ENCODE measurements at regions not wholly inside any gene's neighbourhood (a gene's known extent, or its start where the extent isn't known, plus 50 kb on each side); places are given as distances from the start of the nearest gene placed in this dataset.
A peak's percentile ranks its signal among the peaks of the same experiment; 100 is the strongest.

- no peak for DNase-seq (ENCODE audit: low spot score)
These were observed 119.8 kb downstream of the TENT4A start for GRCh38 chr5:6832994-6833393.

DNA sequence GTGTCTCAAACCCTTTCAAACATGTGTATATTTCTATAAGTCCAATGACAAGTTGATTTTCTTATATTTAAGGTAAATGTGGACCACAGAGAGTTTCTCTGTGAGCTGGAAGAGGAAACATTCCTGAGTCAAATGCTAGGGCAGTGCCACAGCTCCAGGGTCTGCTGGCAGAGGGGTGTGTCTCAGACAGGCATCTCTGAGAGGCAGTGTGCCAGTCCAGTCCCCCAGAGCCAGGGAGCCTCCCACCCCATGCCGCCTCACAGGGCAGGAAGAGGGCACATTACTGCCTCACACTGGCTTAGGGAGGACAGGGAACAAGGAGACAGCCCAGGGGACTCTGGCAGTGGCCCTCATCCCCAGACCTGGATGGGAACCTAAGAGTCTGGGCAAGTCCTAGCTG lies 120.2 kb downstream of the TENT4A start:
- DNase-seq (ENCODE audit: low spot score) = no peak

GRCh38 chr5:6837095-6837494 lies 123.9 kb downstream of the TENT4A start:
- DNase-seq (ENCODE audit: low spot score) = no peak

DNA sequence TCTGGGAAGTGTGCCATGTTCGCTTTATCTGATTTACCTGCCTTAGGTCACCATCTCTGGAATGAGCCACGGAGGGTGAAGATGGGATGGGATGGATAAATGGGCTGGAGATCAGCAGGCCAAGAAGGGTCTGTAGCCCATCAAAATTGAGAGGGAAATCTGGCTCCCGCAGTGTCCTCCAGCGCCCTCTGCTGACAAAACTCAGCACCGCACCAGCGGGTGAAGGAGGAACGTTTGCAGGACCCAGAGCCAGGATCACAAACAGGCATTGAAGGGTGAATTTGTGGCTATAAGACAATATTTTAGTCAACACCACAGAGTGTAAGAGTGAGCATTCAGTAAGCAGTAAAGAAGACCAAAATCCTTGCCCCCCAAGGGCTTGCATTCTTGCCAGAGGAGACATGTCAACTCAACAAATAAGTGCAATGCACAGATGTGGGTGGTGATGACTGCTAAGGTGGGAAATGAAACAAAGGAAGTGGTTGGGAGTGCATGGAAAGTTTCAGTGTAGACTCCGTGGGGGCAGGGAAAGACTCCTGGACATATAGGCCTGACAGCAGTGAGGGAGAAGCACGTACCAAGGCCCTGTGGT lies 124.4 kb downstream of the TENT4A start:
- DNase-seq (ENCODE audit: low spot score) = no peak

DNA sequence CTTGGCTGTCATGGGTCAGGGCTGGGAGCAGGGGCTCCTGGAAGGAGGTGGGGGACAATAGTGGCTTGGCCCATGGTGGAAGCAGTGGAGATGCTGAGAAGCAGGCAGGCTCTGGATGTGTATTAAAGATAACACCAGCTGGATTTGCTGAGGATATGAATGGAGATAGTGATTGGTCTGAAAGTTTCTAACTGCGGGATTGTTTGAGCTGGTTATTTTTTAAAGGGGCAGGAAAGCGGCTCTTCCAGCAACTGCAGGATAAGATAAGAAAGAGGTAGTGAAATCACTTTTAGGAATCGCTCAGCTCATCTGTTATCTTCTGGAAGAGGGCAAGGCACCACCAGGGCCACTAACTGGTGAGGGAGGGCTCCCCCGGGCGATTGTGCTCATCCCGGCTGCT lies 125.5 kb downstream of the TENT4A start:
- no peak for DNase-seq (ENCODE audit: low spot score)

GRCh38 chr5:6840136-6840793 lies 127.0 kb downstream of the TENT4A start:
- no peak for DNase-seq (ENCODE audit: low spot score)

DNA sequence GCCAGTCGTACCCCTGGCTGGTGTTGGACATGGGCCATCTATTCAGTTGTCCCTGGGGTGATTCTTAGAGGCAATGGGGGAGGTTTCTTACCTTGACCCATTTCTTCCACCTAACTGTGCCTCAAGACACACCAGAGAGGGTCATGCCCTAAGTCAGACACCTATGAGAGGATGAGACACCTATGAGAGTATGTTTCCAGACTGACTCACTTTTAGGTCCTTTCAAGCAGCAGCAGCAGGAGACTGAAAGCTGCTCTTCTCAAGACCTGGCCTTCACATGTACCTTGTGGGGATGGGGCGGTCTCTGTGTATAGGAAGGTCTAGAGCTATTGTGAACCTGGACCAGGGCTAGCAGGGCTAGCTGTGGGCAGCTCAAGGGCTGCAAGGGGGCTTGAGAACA lies 130.1 kb downstream of the TENT4A start:
- no peak for DNase-seq (ENCODE audit: low spot score)

DNA sequence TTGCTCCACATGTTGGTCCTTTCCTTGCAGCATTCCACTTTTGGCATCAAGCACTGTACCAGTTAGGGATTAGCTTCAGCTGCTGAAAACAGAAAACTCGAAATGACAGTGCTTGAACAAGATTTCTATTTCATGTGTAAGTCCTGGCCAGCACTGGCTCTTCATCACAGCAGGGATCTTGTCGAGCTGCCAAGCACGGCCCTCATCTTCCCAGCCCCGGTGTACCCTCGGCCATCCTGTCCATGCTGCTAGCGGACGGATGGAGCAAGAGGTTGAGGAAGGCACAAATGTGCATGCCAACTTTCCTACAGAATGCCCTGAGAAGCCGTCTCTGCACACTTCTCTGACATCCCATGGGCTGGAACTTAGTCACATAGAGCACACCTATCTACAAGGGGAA lies 130.6 kb downstream of the TENT4A start:
- DNase-seq (ENCODE audit: low spot score) = no peak

GRCh38 chr5:6845856-6846255 lies 132.6 kb downstream of the TENT4A start:
- DNase-seq (ENCODE audit: low spot score) = no peak

DNA sequence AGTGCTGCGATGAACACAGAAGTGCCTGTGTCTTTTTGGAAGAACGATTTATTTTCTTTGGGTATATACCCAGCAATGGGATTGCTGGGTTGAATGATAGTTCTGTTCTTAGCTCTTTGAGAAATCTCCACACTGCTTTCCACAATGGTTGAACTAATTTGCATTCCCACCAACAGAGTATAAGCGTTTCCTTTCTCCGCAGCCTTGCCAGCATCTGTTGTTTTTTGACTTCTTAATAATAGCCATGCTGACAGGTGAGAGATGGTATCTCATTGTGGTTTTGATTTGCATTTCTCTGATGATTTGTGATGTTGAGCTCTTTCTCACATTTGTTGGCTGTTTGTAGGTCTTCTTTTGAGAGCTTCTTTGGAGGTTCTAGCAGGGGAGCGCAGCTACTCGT lies 134.6 kb downstream of the TENT4A start:
- no peak for DNase-seq (ENCODE audit: low spot score)

- DNase-seq (ENCODE audit: low spot score) = peak; percentile 51
These were observed 136.3 kb downstream of the TENT4A start for GRCh38 chr5:6849316-6850105.

- DNase-seq (ENCODE audit: low spot score) = no peak
These were observed 136.8 kb downstream of the TENT4A start for GRCh38 chr5:6850106-6850432.

DNA sequence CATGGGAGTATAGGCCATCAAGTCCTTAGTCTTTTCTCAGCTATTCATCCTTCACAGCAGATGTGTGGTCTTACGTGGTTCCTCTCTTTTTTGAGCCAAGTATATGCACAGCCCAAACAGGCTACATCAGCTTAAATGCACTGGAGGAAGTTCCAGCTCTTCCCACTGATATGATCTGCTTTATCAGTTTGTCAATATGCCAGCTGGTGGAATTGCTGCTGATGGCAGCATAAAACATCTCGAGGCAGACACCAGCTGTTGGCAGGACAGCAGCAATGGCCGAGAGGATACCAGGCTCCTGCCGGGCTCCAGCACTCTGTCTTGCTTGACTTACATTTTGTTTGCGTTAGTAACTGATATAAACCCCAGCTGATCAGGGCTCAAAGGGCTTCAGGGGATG lies 143.4 kb downstream of the TENT4A start:
- DNase-seq (ENCODE audit: low spot score) = no peak

DNA sequence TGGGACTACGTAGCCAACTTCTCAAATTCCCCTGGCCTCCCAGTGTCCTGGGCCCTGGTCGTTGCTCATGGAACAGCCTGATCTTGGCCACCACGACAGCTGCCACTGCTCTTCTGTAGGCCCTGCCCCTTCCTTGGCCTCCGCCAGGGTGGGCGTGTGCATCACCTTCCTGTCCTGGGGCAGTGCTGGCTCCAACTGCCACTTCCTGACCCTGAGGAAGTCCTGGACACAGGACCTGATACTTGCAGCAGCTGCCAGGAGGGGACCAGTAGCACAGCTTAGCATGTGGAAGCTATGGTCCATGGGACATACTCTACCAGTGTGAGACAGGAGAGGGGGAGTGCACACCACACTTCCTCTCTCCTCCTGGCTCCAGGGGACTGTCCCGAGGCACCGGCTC lies 145.2 kb downstream of the TENT4A start:
- no peak for DNase-seq (ENCODE audit: low spot score)

- no peak for DNase-seq (ENCODE audit: low spot score)
These were observed 145.8 kb downstream of the TENT4A start for GRCh38 chr5:6859023-6859422.

- no peak for DNase-seq (ENCODE audit: low spot score)
These were observed 146.9 kb downstream of the TENT4A start for GRCh38 chr5:6859951-6860638.

GRCh38 chr5:6861036-6861435 lies 147.8 kb downstream of the TENT4A start:
- DNase-seq (ENCODE audit: low spot score) = no peak

DNA sequence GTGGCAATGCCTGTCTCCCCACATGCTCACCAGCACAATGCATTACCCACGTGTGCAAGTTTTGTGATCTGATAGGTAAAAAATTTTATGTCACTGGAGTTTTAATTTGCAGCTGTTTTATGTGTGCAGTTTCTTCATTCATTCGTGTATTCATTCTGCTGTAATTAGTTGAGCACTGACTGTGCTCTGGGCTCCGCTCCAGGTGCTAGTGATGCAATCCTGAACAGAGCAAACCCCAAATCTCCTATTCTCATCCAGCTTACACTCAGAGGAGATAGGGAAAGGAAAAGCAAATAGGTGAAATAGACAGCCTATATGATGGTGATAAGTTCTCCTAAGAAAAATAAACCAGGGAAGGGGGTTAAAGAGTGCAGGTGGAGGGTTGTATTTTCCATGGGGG lies 148.4 kb downstream of the TENT4A start:
- DNase-seq (ENCODE audit: low spot score) = no peak

DNA sequence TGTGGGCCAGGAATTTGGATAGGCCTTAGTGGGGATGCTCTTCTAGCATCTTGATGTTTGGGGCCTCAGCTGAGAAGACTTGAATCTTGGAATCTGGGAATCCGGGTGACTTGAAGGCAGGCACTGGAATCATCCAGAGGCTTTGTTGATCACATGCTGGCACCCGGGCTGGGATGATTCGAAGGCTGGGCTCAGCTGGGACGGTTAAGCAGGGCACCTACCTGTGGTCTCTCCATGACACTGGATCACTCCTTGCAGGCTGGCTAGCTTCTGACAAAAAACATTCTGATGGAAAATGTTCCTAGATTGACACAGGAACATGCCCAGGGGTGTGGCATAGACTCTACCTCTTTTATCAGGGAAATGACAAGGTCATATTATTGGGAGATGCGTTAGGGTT lies 149.1 kb downstream of the TENT4A start:
- DNase-seq (ENCODE audit: low spot score) = no peak

DNA sequence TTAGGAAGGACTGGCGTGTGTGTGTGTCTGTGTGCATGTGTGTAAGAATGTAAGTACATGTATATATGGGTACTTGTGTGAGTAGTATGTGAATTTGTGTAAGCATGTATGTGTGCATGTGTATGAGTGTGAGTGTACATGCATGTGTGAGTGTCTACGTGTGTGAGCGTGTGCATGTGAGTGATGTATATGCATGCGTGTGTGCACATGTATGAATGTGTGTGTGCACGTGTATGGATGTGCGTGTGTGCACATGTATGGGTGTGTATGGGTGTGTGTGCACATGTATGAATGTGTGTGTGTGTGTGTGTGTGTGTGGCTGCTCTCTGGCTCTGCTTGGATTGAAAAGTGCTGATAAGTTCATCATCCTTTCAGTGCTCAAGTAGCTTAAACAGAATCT lies 154.5 kb downstream of the TENT4A start:
- no peak for DNase-seq (ENCODE audit: low spot score)

DNA sequence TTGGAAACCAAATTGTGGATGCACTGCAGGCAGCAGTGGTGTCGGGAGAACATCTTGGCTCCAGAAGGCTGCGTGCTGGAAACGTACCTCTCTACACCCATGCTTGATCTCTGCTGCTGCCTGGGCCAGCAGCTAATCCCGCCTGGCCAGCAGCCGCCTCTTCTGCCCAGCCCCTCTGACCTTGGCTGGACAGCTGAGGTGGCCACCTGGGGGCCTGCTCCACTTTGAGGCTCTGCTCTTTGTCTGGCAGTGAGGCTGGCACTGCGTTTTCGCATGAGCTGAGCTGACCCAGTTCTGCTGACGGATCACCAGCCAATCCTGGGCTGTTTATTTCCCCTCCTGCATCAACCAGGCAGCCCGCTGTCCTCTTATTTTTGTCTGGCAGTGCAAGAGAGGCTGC lies 154.9 kb downstream of the TENT4A start:
- no peak for DNase-seq (ENCODE audit: low spot score)

DNA sequence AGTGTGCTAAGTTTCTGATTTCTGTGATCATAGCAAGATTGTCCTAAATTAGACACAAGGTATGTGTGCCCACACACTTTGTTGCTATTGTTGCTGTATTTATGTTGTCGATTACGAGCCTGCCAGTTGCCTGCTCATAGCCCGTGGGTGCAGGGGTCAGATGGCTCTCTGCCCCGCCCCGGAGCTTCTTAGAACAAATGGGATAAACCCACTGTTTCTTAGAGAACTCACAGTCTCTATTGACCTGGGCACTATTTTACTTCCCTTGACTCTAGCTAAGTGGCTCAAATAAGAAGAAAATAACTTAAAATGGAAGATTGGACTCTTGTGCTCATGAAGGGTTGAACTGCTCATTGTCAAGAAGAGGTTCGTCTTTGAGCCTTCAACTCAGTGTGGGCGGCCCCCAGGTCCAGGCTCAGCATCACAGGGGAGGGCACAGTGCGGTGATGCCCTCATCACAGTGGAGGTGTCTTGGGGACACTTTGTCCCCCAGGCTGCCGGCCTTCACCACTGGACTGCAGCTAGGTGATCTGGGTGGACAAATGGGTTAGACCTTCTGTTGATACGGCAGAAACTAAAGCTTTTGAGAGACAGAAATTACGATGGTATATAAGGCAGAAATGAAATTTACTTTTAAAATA lies 155.5 kb downstream of the TENT4A start:
- no peak for DNase-seq (ENCODE audit: low spot score)

- DNase-seq (ENCODE audit: low spot score) = no peak
These were observed 156.4 kb downstream of the TENT4A start for GRCh38 chr5:6869677-6870076.
